Naive thymus-derived CD8-positive, alpha-beta T cell (primary cell): ENCODE measurements at regions not wholly inside any gene's neighbourhood (a gene's known extent, or its start where the extent isn't known, plus 50 kb on each side); places are given as distances from the start of the nearest gene placed in this dataset.

Source experiments
- ATAC-seq, 2 donors: fragments of 150-1000 bp; cut with Tn5 transposase in 1 of 2; sonication (Bioruptor Pico), chemical (Tn5 transposase) in 1 of 2; 1 replicate in 1 of 2; 2 replicates in 1 of 2; pipeline ENCODE4 v1.10.0; 2021; ENCODE audit warnings: mild to moderate bottlenecking in 2 of 2, moderate library complexity in 2 of 2
- POLR2A ChIA-PET: fragments of 350-600 bp; sonication (Branson Sonifier 250); formaldehyde crosslinking; loops from one replicate; lab custom pipeline; 2021; ENCODE audit warnings: antibody characterized with exemption; lab: Charles Lee
- DNase-seq, 10 donors: peaks; one replicate each; pipeline versions ENCODE4 v3.0.0 to v3.0.0-alpha.2; 2020 to 2022
- H3K27ac Mint-ChIP-seq, 10 donors: one replicate each; pipeline ENCODE4 v1.8.0; 2020 to 2022; ENCODE audit warnings: mild to moderate bottlenecking in 10 of 10, mixed read lengths in 10 of 10, moderate library complexity in 4 of 10, inconsistent platforms in 1 of 10
- H3K27me3 Mint-ChIP-seq, 5 donors: one replicate each; pipeline ENCODE4 v1.8.0; 2021 to 2022; ENCODE audit warnings: mixed read lengths in 5 of 5
- H3K36me3 Mint-ChIP-seq, 3 donors: one replicate each; pipeline ENCODE4 v1.8.0; 2020 to 2022; ENCODE audit warnings: mixed read lengths in 3 of 3, mild to moderate bottlenecking in 2 of 3, inconsistent platforms in 1 of 3
- H3K4me1 Mint-ChIP-seq, 4 donors: one replicate each; pipeline ENCODE4 v1.8.0; 2021 to 2022; ENCODE audit warnings: mixed read lengths in 4 of 4
- H3K4me3 Mint-ChIP-seq, 10 donors: one replicate each; pipeline ENCODE4 v1.8.0; 2020 to 2022; ENCODE audit warnings: mild to moderate bottlenecking in 10 of 10, mixed read lengths in 10 of 10, moderate library complexity in 6 of 10, inconsistent platforms in 1 of 10
- H3K9me3 Mint-ChIP-seq, 9 donors: one replicate each; pipeline ENCODE4 v1.8.0; 2020 to 2022; ENCODE audit warnings: mixed read lengths in 9 of 9, mild to moderate bottlenecking in 3 of 9, inconsistent platforms in 1 of 9, moderate library complexity in 1 of 9

- H3K4me1 Mint-ChIP-seq, result no peaks in the 10 kb centered on the region
- no peak for DNase-seq
- ATAC-seq, result no peak
- POLR2A ChIA-PET, result no interaction called here
- no peak overlapping the region for H3K4me3 Mint-ChIP-seq
- no peaks in the 10 kb centered on the region for H3K36me3 Mint-ChIP-seq
- H3K27me3 Mint-ChIP-seq, result peaks cover 0 to 9% (median 0%) of the 10 kb centered on the region in 5 donors
- no peaks in the 10 kb centered on the region for H3K9me3 Mint-ChIP-seq
- no peak overlapping the region for H3K27ac Mint-ChIP-seq
Measured at GRCh38 chr2:180516232-180516631, 464.2 kb upstream of the UBE2E3 start.

GRCh38 chr2:180513389-180513788 is 467.0 kb upstream of the UBE2E3 start:
- H3K36me3 Mint-ChIP-seq, result no peaks in the 10 kb centered on the region
- DNase-seq, result no peak
- no peaks in the 10 kb centered on the region for H3K4me1 Mint-ChIP-seq
- POLR2A ChIA-PET, result no interaction called here
- no peak for ATAC-seq
- H3K27me3 Mint-ChIP-seq, result peaks cover 0 to 10% (median 0%) of the 10 kb centered on the region in 5 donors
- no peak overlapping the region for H3K27ac Mint-ChIP-seq
- no peak overlapping the region for H3K4me3 Mint-ChIP-seq
- H3K9me3 Mint-ChIP-seq, result peaks cover 0 to 7% (median 0%) of the 10 kb centered on the region in 9 donors

GRCh38 chr2:180508458-180508857 is 471.9 kb upstream of the UBE2E3 start:
- Mint-ChIP-seq H3K4me1 (no peaks in the 10 kb centered on the region), H3K9me3 (peaks cover 0 to 7% (median 0%) of the 10 kb centered on the region in 9 donors), H3K27ac (no peak overlapping the region), H3K4me3 (no peak overlapping the region), H3K27me3 (peaks cover 0 to 10% (median 3%) of the 10 kb centered on the region in 5 donors), H3K36me3 (no peaks in the 10 kb centered on the region)
- DNase-seq (no peak), ATAC-seq (no peak)
- POLR2A ChIA-PET, result no interaction called here

- DNase-seq (no peak), ATAC-seq (no peak)
- POLR2A ChIA-PET, result no interaction called here
- Mint-ChIP-seq H3K4me1 (no peaks in the 10 kb centered on the region), H3K9me3 (peaks cover 0 to 7% (median 0%) of the 10 kb centered on the region in 9 donors), H3K27me3 (peaks cover 0 to 6% (median 3%) of the 10 kb centered on the region in 5 donors), H3K4me3 (no peak overlapping the region), H3K36me3 (no peaks in the 10 kb centered on the region), H3K27ac (no peak overlapping the region)
Measured at GRCh38 chr2:180507028-180507427, 473.4 kb upstream of the UBE2E3 start.

- Mint-ChIP-seq H3K9me3 (peaks cover 0 to 4% (median 0%) of the 10 kb centered on the region in 9 donors), H3K27ac (no peak overlapping the region), H3K4me1 (no peaks in the 10 kb centered on the region), H3K36me3 (no peaks in the 10 kb centered on the region), H3K27me3 (peaks cover 0 to 5% (median 0%) of the 10 kb centered on the region in 5 donors), H3K4me3 (no peak overlapping the region)
- no peak for DNase-seq
- ATAC-seq, result no peak
- POLR2A ChIA-PET, result no interaction called here
Measured at GRCh38 chr2:180505203-180505602, 475.2 kb upstream of the UBE2E3 start.

GRCh38 chr2:180497621-180498152 is 482.7 kb upstream of the UBE2E3 start:
- ATAC-seq (no peak), DNase-seq (no peak)
- Mint-ChIP-seq H3K9me3 (peaks cover 0 to 31% (median 10%) of the 10 kb centered on the region in 9 donors), H3K4me3 (no peak overlapping the region), H3K4me1 (no peaks in the 10 kb centered on the region), H3K27me3 (peaks cover 0 to 9% (median 3%) of the 10 kb centered on the region in 5 donors), H3K36me3 (peaks cover 0 to 11% (median 0%) of the 10 kb centered on the region in 3 donors), H3K27ac (no peak overlapping the region)
- POLR2A ChIA-PET, result no interaction called here

GRCh38 chr2:180495606-180496005 is 484.8 kb upstream of the UBE2E3 start:
- Mint-ChIP-seq H3K27me3 (peaks cover 0 to 9% (median 3%) of the 10 kb centered on the region in 5 donors), H3K4me1 (no peaks in the 10 kb centered on the region), H3K4me3 (no peak overlapping the region), H3K36me3 (peaks cover 0 to 11% (median 0%) of the 10 kb centered on the region in 3 donors), H3K27ac (no peak overlapping the region), H3K9me3 (peaks cover 5 to 42% (median 14%) of the 10 kb centered on the region in 9 donors)
- no peak for ATAC-seq
- POLR2A ChIA-PET, result no interaction called here
- no peak for DNase-seq

GRCh38 chr2:180494286-180494685 is 486.1 kb upstream of the UBE2E3 start:
- peaks cover 0 to 11% (median 0%) of the 10 kb centered on the region in 3 donors for H3K36me3 Mint-ChIP-seq
- H3K27ac Mint-ChIP-seq, result no peak overlapping the region
- peaks cover 0 to 9% (median 3%) of the 10 kb centered on the region in 5 donors for H3K27me3 Mint-ChIP-seq
- H3K9me3 Mint-ChIP-seq, result peaks cover 7 to 41% (median 15%) of the 10 kb centered on the region in 9 donors
- no peak overlapping the region for H3K4me3 Mint-ChIP-seq
- no peak for DNase-seq
- ATAC-seq, result no peak
- H3K4me1 Mint-ChIP-seq, result no peaks in the 10 kb centered on the region
- POLR2A ChIA-PET, result no interaction called here

- no peaks in the 10 kb centered on the region for H3K27me3 Mint-ChIP-seq
- H3K36me3 Mint-ChIP-seq, result no peaks in the 10 kb centered on the region
- POLR2A ChIA-PET, result no interaction called here
- ATAC-seq (no peak), DNase-seq (no peak)
- no peaks in the 10 kb centered on the region for H3K9me3 Mint-ChIP-seq
- no peak overlapping the region for H3K27ac Mint-ChIP-seq
- no peaks in the 10 kb centered on the region for H3K4me1 Mint-ChIP-seq
- no peak overlapping the region for H3K4me3 Mint-ChIP-seq
Measured at GRCh38 chr2:180482696-180483095, 475.6 kb upstream of the CWC22 start.

GRCh38 chr2:180481998-180482397 is 474.9 kb upstream of the CWC22 start:
- Mint-ChIP-seq H3K36me3 (no peaks in the 10 kb centered on the region), H3K27ac (no peak overlapping the region), H3K4me3 (no peak overlapping the region), H3K9me3 (no peaks in the 10 kb centered on the region), H3K4me1 (no peaks in the 10 kb centered on the region), H3K27me3 (peaks cover 0 to 2% (median 0%) of the 10 kb centered on the region in 5 donors)
- POLR2A ChIA-PET, result no interaction called here
- no peak for DNase-seq
- ATAC-seq, result no peak

GRCh38 chr2:180478883-180479282 is 471.8 kb upstream of the CWC22 start:
- ATAC-seq (no peak), DNase-seq (no peak)
- POLR2A ChIA-PET, result no interaction called here
- Mint-ChIP-seq H3K9me3 (no peaks in the 10 kb centered on the region), H3K4me3 (no peak overlapping the region), H3K36me3 (no peaks in the 10 kb centered on the region), H3K27me3 (peaks cover 0 to 2% (median 0%) of the 10 kb centered on the region in 5 donors), H3K4me1 (no peaks in the 10 kb centered on the region), H3K27ac (no peak overlapping the region)

GRCh38 chr2:180474716-180475115 is 467.6 kb upstream of the CWC22 start:
- POLR2A ChIA-PET, result no interaction called here
- DNase-seq, result no peak

GRCh38 chr2:180473456-180473855 is 466.4 kb upstream of the CWC22 start:
- ATAC-seq (no peak), DNase-seq (no peak)
- Mint-ChIP-seq H3K4me1 (no peaks in the 10 kb centered on the region), H3K36me3 (no peaks in the 10 kb centered on the region), H3K27ac (no peak overlapping the region), H3K4me3 (no peak overlapping the region), H3K27me3 (peaks cover 0 to 2% (median 0%) of the 10 kb centered on the region in 5 donors), H3K9me3 (peaks cover 0 to 3% (median 0%) of the 10 kb centered on the region in 9 donors)
- POLR2A ChIA-PET, result interaction anchor here (0.7 kb wide), 1 partner anchor 251 kb away, joined by 3 read pairs; no protein-coding TSS in a partner anchor

More at GRCh38 chr2:180474716-180475115, 467.6 kb upstream of the CWC22 start:
- H3K4me3 Mint-ChIP-seq, result no peak overlapping the region
- ATAC-seq, result no peak
- no peak overlapping the region for H3K27ac Mint-ChIP-seq
- peaks cover 0 to 2% (median 0%) of the 10 kb centered on the region in 5 donors for H3K27me3 Mint-ChIP-seq
- no peaks in the 10 kb centered on the region for H3K4me1 Mint-ChIP-seq
- no peaks in the 10 kb centered on the region for H3K36me3 Mint-ChIP-seq
- H3K9me3 Mint-ChIP-seq, result no peaks in the 10 kb centered on the region

GRCh38 chr2:180472133-180472532 is 465.0 kb upstream of the CWC22 start:
- H3K4me3 Mint-ChIP-seq, result no peak overlapping the region
- H3K27me3 Mint-ChIP-seq, result peaks cover 0 to 1% (median 0%) of the 10 kb centered on the region in 5 donors
- H3K27ac Mint-ChIP-seq, result no peak overlapping the region
- H3K4me1 Mint-ChIP-seq, result no peaks in the 10 kb centered on the region
- ATAC-seq (no peak), DNase-seq (no peak)
- H3K9me3 Mint-ChIP-seq, result peaks cover 0 to 13% (median 4%) of the 10 kb centered on the region in 9 donors
- POLR2A ChIA-PET, result no interaction called here
- no peaks in the 10 kb centered on the region for H3K36me3 Mint-ChIP-seq
